Left kidney (tissue), 1 donor: ENCODE measurements at regions not wholly inside any gene's neighbourhood (a gene's known extent, or its start where the extent isn't known, plus 50 kb on each side); places are given as distances from the start of the nearest gene placed in this dataset.

ENCODE experiments used
- DNase-seq: peaks from one replicate; pipeline ENCODE4 v3.0.0-alpha.2; 2013

- DNase-seq: no peak
Observed at GRCh38 chr2:9105601-9106337, 100.8 kb upstream of the ASAP2 start.

GRCh38 chr2:9103663-9104277 lies 100.3 kb upstream of the MBOAT2 start:
- DNase-seq: no peak

- no peak for DNase-seq
Observed at GRCh38 chr2:9102861-9103662, 99.6 kb upstream of the MBOAT2 start.

GRCh38 chr2:9101763-9102425 lies 98.4 kb upstream of the MBOAT2 start:
- DNase-seq: no peak

- no peak for DNase-seq
Observed at GRCh38 chr2:9100080-9100876, 96.8 kb upstream of the MBOAT2 start.

GRCh38 chr2:9099341-9099751 lies 95.9 kb upstream of the MBOAT2 start:
- no peak for DNase-seq

GRCh38 chr2:9097892-9098291 lies 94.4 kb upstream of the MBOAT2 start:
- DNase-seq: no peak

- DNase-seq: no peak
Observed at GRCh38 chr2:9097239-9097638, 93.8 kb upstream of the MBOAT2 start.

GRCh38 chr2:9096761-9097160 lies 93.3 kb upstream of the MBOAT2 start:
- no peak for DNase-seq

GRCh38 chr2:9095690-9096089 lies 92.2 kb upstream of the MBOAT2 start:
- DNase-seq: no peak

- no peak for DNase-seq
Observed at GRCh38 chr2:9095226-9095625, 91.7 kb upstream of the MBOAT2 start.

- DNase-seq: no peak
Observed at GRCh38 chr2:9094117-9094516, 90.6 kb upstream of the MBOAT2 start.

GRCh38 chr2:9093324-9093723 lies 89.8 kb upstream of the MBOAT2 start:
- DNase-seq: no peak

- no peak for DNase-seq
Observed at GRCh38 chr2:9092383-9093282, 89.1 kb upstream of the MBOAT2 start.

- DNase-seq: no peak
Observed at GRCh38 chr2:9091811-9092210, 88.3 kb upstream of the MBOAT2 start.

GRCh38 chr2:9089831-9090230 lies 86.3 kb upstream of the MBOAT2 start:
- DNase-seq: no peak

GRCh38 chr2:9087121-9087681 lies 83.7 kb upstream of the MBOAT2 start:
- DNase-seq: no peak

GRCh38 chr2:9086465-9086864 lies 83.0 kb upstream of the MBOAT2 start:
- no peak for DNase-seq

- DNase-seq: no peak
Observed at GRCh38 chr2:9085353-9085752, 81.9 kb upstream of the MBOAT2 start.

GRCh38 chr2:9083287-9083686 lies 79.8 kb upstream of the MBOAT2 start:
- no peak for DNase-seq
